ENCODE measurements at regions not wholly inside any gene's neighbourhood (a gene's known extent, or its start where the extent isn't known, plus 50 kb on each side); places are given as distances from the start of the nearest gene placed in this dataset.

- Histone ChIP-seq H4K20me1 (ENCODE audit: insufficient read depth, low read length) (no peaks in the 10 kb centered on the region), H3K9me3 (replicated peaks; ENCODE audit: insufficient read depth, low read length) (no peaks in the 10 kb centered on the region), H3K9ac (ENCODE audit: low read length) (no peak overlapping the region), H3K27me3 (replicated peaks; ENCODE audit: insufficient read depth, low read length) (no peaks in the 10 kb centered on the region), H2AFZ (ENCODE audit: low read length) (no peak overlapping the region), H3K4me1 (ENCODE audit: low read length) (no peaks in the 10 kb centered on the region), H3K79me2 (ENCODE audit: low read length) (no peaks in the 10 kb centered on the region), H3K4me2 (ENCODE audit: low read depth, low read length) (no peak overlapping the region), H3K36me3 (replicated peaks; ENCODE audit: insufficient read depth, low read length) (no peaks in the 10 kb centered on the region), H3K9me2 (replicated peaks; ENCODE audit: insufficient read depth, low read length) (no peaks in the 10 kb centered on the region), H3F3A (ENCODE audit: insufficient read depth, low read length) (no peaks in the 10 kb centered on the region), H3K27ac (ENCODE audit: low read length) (no peak overlapping the region), H3K4me3 (ENCODE audit: low read length) (no peak overlapping the region)
- no peak for DNase-seq
- no peak for TF ChIP-seq EZH2 (optimal IDR thresholded peaks at IDR 0.05; ENCODE audit: low read depth, low read length)
- no peak for TF ChIP-seq EZH2phosphoT487 (IDR thresholded peaks at IDR 0.05; ENCODE audit: low read length)
- TF ChIP-seq, protein P1, sequence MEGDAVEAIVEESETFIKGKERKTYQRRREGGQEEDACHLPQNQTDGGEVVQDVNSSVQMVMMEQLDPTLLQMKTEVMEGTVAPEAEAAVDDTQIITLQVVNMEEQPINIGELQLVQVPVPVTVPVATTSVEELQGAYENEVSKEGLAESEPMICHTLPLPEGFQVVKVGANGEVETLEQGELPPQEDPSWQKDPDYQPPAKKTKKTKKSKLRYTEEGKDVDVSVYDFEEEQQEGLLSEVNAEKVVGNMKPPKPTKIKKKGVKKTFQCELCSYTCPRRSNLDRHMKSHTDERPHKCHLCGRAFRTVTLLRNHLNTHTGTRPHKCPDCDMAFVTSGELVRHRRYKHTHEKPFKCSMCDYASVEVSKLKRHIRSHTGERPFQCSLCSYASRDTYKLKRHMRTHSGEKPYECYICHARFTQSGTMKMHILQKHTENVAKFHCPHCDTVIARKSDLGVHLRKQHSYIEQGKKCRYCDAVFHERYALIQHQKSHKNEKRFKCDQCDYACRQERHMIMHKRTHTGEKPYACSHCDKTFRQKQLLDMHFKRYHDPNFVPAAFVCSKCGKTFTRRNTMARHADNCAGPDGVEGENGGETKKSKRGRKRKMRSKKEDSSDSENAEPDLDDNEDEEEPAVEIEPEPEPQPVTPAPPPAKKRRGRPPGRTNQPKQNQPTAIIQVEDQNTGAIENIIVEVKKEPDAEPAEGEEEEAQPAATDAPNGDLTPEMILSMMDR (IDR thresholded peaks at IDR 0.05; ENCODE audit: low read length) = no peak
Observed at GRCh38 chr3:103629391-103629790, 1194.6 kb downstream of the ZPLD1 start.

GRCh38 chr3:103644450-103644849, 1209.6 kb downstream of the ZPLD1 start:
- Histone ChIP-seq H3K27me3 (replicated peaks; ENCODE audit: insufficient read depth, low read length) (no peaks in the 10 kb centered on the region), H2AFZ (ENCODE audit: low read length) (no peak overlapping the region), H3K4me2 (ENCODE audit: low read depth, low read length) (no peak overlapping the region), H4K20me1 (ENCODE audit: insufficient read depth, low read length) (no peaks in the 10 kb centered on the region), H3K9me2 (replicated peaks; ENCODE audit: insufficient read depth, low read length) (no peaks in the 10 kb centered on the region), H3K9me3 (replicated peaks; ENCODE audit: insufficient read depth, low read length) (no peaks in the 10 kb centered on the region), H3F3A (ENCODE audit: insufficient read depth, low read length) (no peaks in the 10 kb centered on the region), H3K36me3 (replicated peaks; ENCODE audit: insufficient read depth, low read length) (no peaks in the 10 kb centered on the region), H3K79me2 (ENCODE audit: low read length) (no peaks in the 10 kb centered on the region), H3K9ac (ENCODE audit: low read length) (no peak overlapping the region), H3K4me3 (ENCODE audit: low read length) (no peak overlapping the region), H3K27ac (ENCODE audit: low read length) (no peak overlapping the region), H3K4me1 (ENCODE audit: low read length) (no peaks in the 10 kb centered on the region)
- TF ChIP-seq EZH2 (optimal IDR thresholded peaks at IDR 0.05; ENCODE audit: low read depth, low read length) (no peak), EZH2phosphoT487 (IDR thresholded peaks at IDR 0.05; ENCODE audit: low read length) (no peak)
- TF ChIP-seq, protein P1 (IDR thresholded peaks at IDR 0.05; ENCODE audit: low read length) = no peak
- DNase-seq = peak; percentile 8

GRCh38 chr3:103653996-103654395, 1219.2 kb downstream of the ZPLD1 start:
- H3K4me3 ChIP-seq (ENCODE audit: low read length) = no peak overlapping the region

More at GRCh38 chr3:103653996-103654395, 1219.2 kb downstream of the ZPLD1 start:
- Histone ChIP-seq H3F3A (ENCODE audit: insufficient read depth, low read length) (no peaks in the 10 kb centered on the region), H3K9me3 (replicated peaks; ENCODE audit: insufficient read depth, low read length) (no peaks in the 10 kb centered on the region), H3K36me3 (replicated peaks; ENCODE audit: insufficient read depth, low read length) (no peaks in the 10 kb centered on the region), H3K27me3 (replicated peaks; ENCODE audit: insufficient read depth, low read length) (no peaks in the 10 kb centered on the region), H3K79me2 (ENCODE audit: low read length) (no peaks in the 10 kb centered on the region), H3K9me2 (replicated peaks; ENCODE audit: insufficient read depth, low read length) (no peaks in the 10 kb centered on the region), H3K4me1 (ENCODE audit: low read length) (no peaks in the 10 kb centered on the region), H4K20me1 (ENCODE audit: insufficient read depth, low read length) (no peaks in the 10 kb centered on the region), H3K27ac (ENCODE audit: low read length) (no peak overlapping the region), H2AFZ (ENCODE audit: low read length) (no peak overlapping the region), H3K4me2 (ENCODE audit: low read depth, low read length) (no peak overlapping the region), H3K9ac (ENCODE audit: low read length) (no peak overlapping the region)
- no peak for DNase-seq
- TF ChIP-seq EZH2phosphoT487 (IDR thresholded peaks at IDR 0.05; ENCODE audit: low read length) (no peak), EZH2 (optimal IDR thresholded peaks at IDR 0.05; ENCODE audit: low read depth, low read length) (no peak)
- TF ChIP-seq, protein P1 (IDR thresholded peaks at IDR 0.05; ENCODE audit: low read length) = no peak

Data from MM.1S (cell line).